Activated CD8-positive, alpha-beta memory T cell treated with anti-CD3 and anti-CD28 coated beads for 24 hours (primary cell): ENCODE measurements at regions not wholly inside any gene's neighbourhood (a gene's known extent, or its start where the extent isn't known, plus 50 kb on each side); places are given as distances from the start of the nearest gene placed in this dataset.
"Not testable (repeated sequence)": the region's sequence is repeated elsewhere in the genome, so short reads cannot be mapped to it uniquely, and the experiment has no call there.

ENCODE experiments used
- DNase-seq: peaks from one replicate; pipeline ENCODE4 v3.0.0-alpha.2; 2020

DNA sequence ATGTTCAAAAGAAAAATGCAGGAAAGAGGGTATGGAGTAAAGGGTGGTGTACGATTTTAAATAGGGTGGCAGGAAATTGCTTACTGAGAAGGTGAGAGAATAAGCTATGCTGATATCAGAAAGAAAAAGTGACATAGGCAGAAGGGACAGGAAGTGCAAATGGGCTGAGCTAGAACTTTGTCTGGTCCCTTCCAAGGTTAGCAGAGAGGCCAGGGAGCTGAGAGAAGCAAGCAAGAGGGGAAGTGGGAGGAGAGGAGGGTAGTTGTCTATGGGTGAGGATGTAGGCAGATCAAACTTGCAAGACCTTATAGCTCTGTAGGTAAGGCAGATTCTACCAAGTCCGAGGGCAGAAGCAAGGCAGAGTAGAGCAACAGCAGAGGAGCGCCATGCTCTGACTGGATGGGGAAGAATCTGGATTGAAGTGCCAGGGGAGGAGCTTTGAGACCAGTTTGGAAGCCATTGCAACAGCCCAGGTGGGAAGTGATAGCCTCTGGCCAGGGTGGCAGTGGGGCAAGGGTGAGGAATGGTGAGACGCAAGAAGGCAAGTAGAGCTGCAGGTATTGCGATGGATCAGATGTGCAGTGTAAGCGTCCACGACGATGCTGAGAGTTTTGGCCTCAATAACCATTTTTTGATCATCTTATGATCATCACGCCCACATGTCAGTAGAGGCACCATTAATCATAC is 134.4 kb upstream of the APCDD1 start:
- no peak for DNase-seq

DNA sequence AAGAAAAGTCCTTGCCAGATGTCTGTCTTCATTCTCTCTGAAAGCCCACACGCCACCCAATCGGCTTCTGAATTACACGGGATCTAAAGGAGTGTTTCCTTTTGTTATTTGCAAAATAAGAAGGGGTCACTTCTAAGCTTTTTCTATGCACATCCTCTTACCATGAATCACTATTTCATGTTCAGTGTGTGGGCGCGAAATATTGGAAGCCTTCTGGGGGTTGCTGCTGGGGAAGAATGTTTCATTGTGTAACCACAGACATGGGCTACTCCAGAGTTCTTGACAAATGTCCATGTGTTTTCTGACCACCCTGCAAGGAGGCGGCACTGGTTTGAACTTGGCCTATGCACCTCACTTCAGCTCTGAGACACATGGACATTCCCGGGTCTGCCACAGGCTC is 133.6 kb upstream of the APCDD1 start:
- no peak for DNase-seq

DNA sequence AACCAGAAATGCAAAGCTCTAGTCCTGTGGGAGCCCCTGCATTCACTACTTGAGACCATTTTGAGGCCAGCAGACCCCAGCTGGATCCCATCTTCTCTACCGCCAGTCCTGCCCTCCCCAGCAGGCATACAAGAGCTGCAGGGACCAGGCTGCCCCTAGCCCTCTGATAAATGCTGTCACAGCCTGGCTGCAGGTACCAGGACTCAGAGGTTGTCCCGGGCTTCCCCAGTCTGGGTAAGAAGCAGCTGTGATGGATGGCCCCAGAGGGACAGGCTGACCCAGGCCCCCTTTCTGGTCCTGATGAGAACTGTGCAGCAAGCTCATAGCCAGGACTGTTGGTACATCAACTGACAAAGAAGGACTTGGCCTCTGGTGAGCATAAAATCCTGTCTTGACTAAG is 132.9 kb upstream of the APCDD1 start:
- DNase-seq = no peak

- DNase-seq = no peak
These were observed 132.4 kb upstream of the APCDD1 start for GRCh38 chr18:10322004-10322403.

DNA sequence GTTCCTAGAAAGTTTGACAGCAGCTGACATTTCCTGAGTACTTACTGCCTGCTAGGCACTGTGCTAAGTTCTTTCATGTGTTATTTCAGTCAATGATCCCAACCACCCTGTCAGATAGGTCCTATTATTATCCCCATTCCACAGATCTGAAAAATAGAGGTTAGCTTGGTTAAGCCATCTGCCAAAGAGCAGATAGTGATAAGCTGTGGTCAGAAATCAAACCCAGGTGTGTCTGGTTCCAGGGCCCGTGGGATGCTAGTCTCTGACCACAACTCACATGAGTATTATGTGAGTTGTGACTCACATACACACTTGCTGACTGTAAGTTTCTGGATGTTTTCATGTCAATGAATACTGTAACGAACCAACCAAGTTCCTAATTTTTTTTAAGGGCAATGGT is 132.0 kb upstream of the APCDD1 start:
- no peak for DNase-seq

GRCh38 chr18:10329101-10329500 is 125.3 kb upstream of the APCDD1 start:
- no peak for DNase-seq

GRCh38 chr18:10330428-10330827 is 124.0 kb upstream of the APCDD1 start:
- DNase-seq = no peak

GRCh38 chr18:10332452-10332851 is 122.0 kb upstream of the APCDD1 start:
- DNase-seq = no peak

GRCh38 chr18:10336749-10337350 is 117.6 kb upstream of the APCDD1 start:
- DNase-seq = no peak

DNA sequence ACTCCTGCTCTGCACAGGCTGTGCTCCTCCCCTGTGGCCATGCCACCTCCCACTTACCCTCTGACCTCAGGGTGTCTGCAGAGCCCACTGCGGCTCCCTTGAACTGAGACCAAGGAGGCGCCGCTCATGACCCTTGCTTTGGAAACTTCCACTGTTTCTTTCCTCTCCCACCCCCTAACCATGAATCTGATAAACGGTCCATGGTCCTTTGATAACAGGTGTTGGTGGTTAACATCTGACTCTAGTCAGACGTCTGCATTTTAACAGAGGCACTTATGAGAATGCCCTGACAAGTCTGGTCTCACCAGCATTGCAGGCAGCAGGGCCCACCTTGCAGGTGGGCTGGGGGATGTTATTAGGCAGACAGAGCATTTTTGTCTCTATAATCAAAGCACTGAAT is 113.6 kb upstream of the APCDD1 start:
- no peak for DNase-seq

DNA sequence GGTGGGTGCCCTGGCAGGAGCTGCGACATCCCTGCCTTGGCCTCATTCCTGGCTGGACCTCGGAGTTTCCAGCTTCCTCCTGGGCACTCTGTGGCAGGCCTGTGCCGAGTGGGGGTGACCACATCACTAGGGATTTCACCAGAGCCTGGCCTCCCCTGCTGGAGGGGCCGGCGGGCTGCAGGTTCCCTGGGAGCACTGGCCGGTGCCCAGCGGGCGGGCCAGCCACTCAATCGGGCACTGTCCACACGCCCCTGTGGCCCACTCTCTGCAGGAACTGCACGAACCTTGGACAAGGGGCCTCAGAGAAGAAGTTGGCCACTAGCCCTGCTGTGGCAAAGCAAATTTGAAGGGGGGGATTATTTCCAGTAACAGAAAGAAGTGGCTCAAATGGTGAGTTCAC is 110.7 kb upstream of the APCDD1 start:
- no peak for DNase-seq

DNA sequence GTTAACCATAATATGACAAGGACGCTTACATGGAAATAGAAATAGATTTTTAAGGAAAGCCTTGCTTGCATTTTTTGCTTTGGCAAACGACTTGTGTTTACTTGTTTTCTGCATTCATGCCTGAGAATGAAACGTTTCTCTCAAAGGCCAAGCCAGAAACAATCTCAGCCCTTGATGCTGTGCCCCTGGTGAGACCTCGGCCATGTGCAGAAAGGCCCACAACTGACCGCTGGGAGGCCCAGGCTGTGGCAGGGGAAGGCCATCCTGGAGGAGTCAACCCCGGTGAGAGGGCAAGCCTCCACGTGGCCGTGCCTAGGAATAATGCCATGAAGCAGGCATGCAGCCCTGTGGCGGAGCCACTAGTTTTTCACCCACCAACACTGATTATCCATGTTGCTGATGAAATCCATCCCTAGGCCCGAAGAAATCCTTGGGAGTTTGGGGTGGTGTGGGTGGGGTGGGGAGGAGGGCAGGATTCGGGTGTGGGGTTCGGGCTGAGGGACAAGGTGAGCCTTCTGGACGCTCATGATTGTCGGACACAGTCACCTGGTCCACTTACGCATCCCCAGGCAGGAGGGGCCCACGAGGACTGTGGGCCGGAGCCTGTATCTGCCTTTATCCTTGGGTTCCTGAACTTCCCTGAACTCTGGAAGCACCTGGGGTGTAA is 107.6 kb upstream of the APCDD1 start:
- DNase-seq = no peak

GRCh38 chr18:10349561-10349960 is 104.9 kb upstream of the APCDD1 start:
- no peak for DNase-seq

DNA sequence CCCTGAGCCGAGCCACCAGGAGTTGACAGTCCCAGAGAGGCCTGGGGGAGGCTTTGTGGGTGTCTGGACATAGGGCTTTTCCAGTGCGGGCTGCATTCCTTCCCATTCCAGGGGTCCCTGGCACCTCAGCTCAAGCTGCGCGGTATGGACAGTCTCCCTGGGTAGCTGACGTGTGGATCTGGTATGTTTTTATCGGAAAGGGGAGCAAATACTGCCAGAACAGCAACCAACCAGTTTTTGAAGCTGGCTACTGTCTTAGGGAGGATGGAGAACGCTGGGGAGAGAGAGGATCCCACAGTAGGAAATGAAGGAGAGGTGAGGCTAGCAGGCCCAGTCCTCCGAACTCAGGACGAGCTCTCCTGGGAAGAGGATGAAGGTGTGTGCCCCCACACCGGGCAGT is 103.8 kb upstream of the APCDD1 start:
- DNase-seq = no peak

- DNase-seq = no peak
These were observed 103.1 kb upstream of the APCDD1 start for GRCh38 chr18:10351219-10351818.

DNA sequence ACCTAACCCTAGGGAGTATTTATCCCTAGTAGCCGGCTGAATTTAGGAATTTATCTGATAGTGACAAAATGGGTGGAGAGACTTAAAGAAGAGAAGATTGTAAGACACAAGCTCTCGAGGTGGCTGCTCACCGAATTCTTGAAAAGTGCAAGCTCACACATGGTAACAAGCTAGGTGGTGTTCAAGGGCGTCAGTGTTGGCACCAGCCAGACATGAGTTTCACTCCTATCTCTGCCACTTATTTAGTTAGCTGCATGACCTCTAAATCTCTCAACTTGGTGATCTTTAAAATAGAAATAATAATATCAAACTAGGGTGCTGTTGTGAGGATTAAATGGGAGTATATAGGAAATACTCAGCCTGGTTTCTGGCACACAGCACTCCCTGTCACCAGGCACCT is 102.6 kb upstream of the APCDD1 start:
- no peak for DNase-seq

DNA sequence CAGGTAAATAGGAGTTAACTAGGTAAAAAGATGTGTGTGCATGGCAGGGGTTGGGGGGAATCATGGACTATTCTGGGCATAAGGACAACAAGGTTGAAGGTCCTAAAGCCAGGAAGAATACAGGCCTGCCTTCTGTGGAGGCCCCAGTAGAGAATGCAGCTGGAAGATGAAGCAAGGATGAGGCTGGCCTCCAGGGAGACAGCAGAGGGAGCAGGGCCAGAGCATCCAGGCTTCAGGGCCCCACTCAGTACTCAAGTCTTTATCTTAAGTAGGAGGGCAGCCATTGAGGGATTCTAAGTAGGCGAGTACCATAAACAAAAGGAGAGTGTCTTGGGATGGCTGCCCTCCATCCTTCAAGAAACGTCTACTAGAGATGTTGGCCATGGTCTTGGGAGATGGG is 101.8 kb upstream of the APCDD1 start:
- DNase-seq = no peak

- DNase-seq = no peak
These were observed 100.6 kb upstream of the APCDD1 start for GRCh38 chr18:10353791-10354190.

DNA sequence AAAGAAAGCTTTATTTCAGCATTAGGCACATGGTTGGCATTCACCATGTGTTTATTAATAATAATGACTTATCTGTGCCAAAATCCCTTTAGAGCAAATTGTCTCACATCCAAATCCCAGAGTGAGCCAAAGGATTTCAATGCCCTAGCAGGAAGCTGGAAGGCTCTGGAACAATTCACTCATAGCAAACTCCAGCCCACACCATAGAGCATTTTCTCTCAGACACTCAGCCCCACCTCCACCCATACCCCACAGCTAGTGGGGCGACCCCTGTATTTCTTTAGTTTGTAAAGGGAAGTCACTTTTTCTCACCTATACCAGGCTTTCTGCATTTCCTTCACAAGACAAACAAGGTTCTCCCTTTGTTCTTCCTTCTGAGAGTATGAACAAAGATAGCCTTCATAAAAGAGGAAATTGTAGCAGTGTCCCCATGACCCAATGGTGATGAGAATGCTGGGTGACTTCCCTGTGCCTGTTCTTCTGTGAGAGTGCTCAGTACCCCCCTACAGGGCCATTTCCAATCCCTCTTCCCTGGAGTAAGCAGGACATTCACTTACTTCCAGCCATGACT is 100.1 kb upstream of the APCDD1 start:
- DNase-seq = no peak

GRCh38 chr18:10354890-10355289 is 99.5 kb upstream of the APCDD1 start:
- DNase-seq = no peak

DNA sequence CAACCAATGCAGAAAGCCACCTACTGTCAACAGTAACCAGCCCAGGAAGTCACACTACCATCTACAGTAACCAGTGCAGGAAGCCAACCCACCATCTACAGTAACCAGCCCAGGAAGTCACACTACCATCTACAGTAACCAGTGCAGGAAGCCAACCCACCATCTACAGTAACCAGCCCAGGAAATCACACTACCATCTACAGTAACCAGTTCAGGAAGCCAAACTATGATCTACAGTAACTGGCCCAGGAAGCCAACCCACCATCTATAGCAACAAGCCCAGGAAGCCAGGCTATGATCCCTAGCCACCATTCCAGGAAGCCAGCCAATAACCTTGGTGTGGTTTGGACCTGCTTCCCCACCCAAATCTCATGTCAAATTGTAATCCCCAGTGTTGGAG is 97.4 kb upstream of the APCDD1 start:
- not testable (repeated sequence) for DNase-seq

DNA sequence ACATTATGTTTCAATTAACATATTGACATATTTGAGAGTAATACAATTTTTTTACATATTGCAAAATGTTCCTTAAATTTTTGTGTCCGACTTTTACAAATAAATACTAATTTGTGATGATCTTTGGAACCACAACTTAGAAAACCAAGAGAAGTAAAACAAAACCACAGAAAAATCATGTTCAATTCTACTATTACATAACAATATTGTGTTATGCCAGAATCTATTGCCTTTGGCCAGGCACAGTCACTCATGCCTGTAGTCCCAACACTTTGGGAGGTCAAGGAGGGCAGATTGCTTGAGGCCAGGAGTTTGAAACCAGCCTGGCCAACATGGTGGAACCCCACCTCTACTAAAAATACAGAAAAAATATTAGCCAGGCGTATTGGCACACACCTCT is 92.8 kb upstream of the APCDD1 start:
- no peak for DNase-seq

- DNase-seq = no peak
These were observed 89.4 kb upstream of the APCDD1 start for GRCh38 chr18:10365021-10365500.

GRCh38 chr18:10365901-10366300 is 88.5 kb upstream of the APCDD1 start:
- DNase-seq = no peak
